Thoracic aorta (tissue), 2 donors: ENCODE measurements at regions not wholly inside any gene's neighbourhood (a gene's known extent, or its start where the extent isn't known, plus 50 kb on each side); places are given as distances from the start of the nearest gene placed in this dataset.

Experiments
- ATAC-seq: fragments of 150-250 bp; one replicate; pipeline ENCODE4 v1.8.0; 2017; ENCODE audit warnings: low read depth; ENCODE audit not compliant: insufficient number of reproducible peaks, low FRiP score
- DNase-seq: peaks from one replicate; pipeline ENCODE4 v3.0.0-alpha.2; 2020; ENCODE audit warnings: low spot score
- H3K27ac ChIP-seq, 2 donors: fragments of 200-600 bp; sonication (generic); 1 replicate in 1 of 2; 2 replicates in 1 of 2; pipeline ENCODE4 v1.5.1; 2016; ENCODE audit warnings: mild to moderate bottlenecking in 2 of 2, moderate library complexity in 2 of 2
- H3K27me3 ChIP-seq: fragments of 200-600 bp; sonication (generic); replicated peaks from 2 replicates; pipeline ENCODE4 v1.6.0; 2016; ENCODE audit warnings: mild to moderate bottlenecking; ENCODE audit not compliant: insufficient read depth
- H3K36me3 ChIP-seq: fragments of 200-600 bp; sonication (generic); one replicate; pipeline ENCODE4 v1.5.1; 2016
- H3K4me1 ChIP-seq, 2 donors: fragments of 200-600 bp; sonication (generic); 1 replicate in 1 of 2; 2 replicates in 1 of 2; pipeline versions ENCODE4 v1.5.1 to v1.6.0; 2016; ENCODE audit warnings: low read depth in 2 of 2, mild to moderate bottlenecking in 1 of 2; ENCODE audit not compliant: control insufficient read depth in 1 of 2
- H3K4me3 ChIP-seq: fragments of 200-600 bp; sonication (generic); 2 replicates; pipeline ENCODE4 v1.5.1; 2016; ENCODE audit warnings: mild to moderate bottlenecking
- H3K9me3 ChIP-seq: fragments of 200-600 bp; sonication (generic); 2 replicates; pipeline ENCODE4 v1.5.1; 2016
- CTCF ChIP-seq: fragments of 200-600 bp; sonication (generic); IDR thresholded peaks from one replicate; pipeline ENCODE4 v1.5.1; 2019; ENCODE audit warnings: antibody characterized with exemption

- ATAC-seq: no peak
- Histone ChIP-seq H3K27ac (no peak overlapping the region), H3K27me3 (no peaks in the 10 kb centered on the region), H3K4me3 (no peak overlapping the region), H3K4me1 (no peaks in the 10 kb centered on the region), H3K36me3 (no peaks in the 10 kb centered on the region), H3K9me3 (no peaks in the 10 kb centered on the region)
- TF ChIP-seq CTCF: no peak
- no peak for DNase-seq
Observed at GRCh38 chr12:91651728-91652127, 469.1 kb upstream of the DCN start.

GRCh38 chr12:91643763-91644162 is 461.1 kb upstream of the DCN start:
- DNase-seq: no peak
- Histone ChIP-seq H3K36me3 (no peaks in the 10 kb centered on the region), H3K27me3 (no peaks in the 10 kb centered on the region), H3K27ac (no peak overlapping the region), H3K4me1 (no peaks in the 10 kb centered on the region), H3K9me3 (no peaks in the 10 kb centered on the region), H3K4me3 (no peak overlapping the region)
- ATAC-seq: peak; percentile 20
- TF ChIP-seq CTCF: no peak

- H3K36me3 ChIP-seq: no peaks in the 10 kb centered on the region
- H3K27ac ChIP-seq: no peak overlapping the region
- no peaks in the 10 kb centered on the region for H3K9me3 ChIP-seq
- H3K4me3 ChIP-seq: no peak overlapping the region
- H3K4me1 ChIP-seq: no peaks in the 10 kb centered on the region
- ATAC-seq (no peak), DNase-seq (no peak)
- no peaks in the 10 kb centered on the region for H3K27me3 ChIP-seq
- no peak for TF ChIP-seq CTCF
Observed at GRCh38 chr12:91640021-91640420, 457.4 kb upstream of the DCN start.

GRCh38 chr12:91639327-91639726 is 456.7 kb upstream of the DCN start:
- TF ChIP-seq CTCF: no peak
- no peak overlapping the region for H3K27ac ChIP-seq
- H3K9me3 ChIP-seq: no peaks in the 10 kb centered on the region
- H3K4me3 ChIP-seq: no peak overlapping the region
- DNase-seq (no peak), ATAC-seq (no peak)
- H3K27me3 ChIP-seq: no peaks in the 10 kb centered on the region
- no peaks in the 10 kb centered on the region for H3K36me3 ChIP-seq
- no peaks in the 10 kb centered on the region for H3K4me1 ChIP-seq

GRCh38 chr12:91637789-91638624 is 455.4 kb upstream of the DCN start:
- no peak for DNase-seq
- Histone ChIP-seq H3K27me3 (no peaks in the 10 kb centered on the region), H3K27ac (no peak overlapping the region), H3K4me3 (no peak overlapping the region), H3K4me1 (no peaks in the 10 kb centered on the region), H3K9me3 (no peaks in the 10 kb centered on the region), H3K36me3 (no peaks in the 10 kb centered on the region)
- no peak for ATAC-seq
- TF ChIP-seq CTCF: no peak
